ENCODE measurements at regions not wholly inside any gene's neighbourhood (a gene's known extent, or its start where the extent isn't known, plus 50 kb on each side); places are given as distances from the start of the nearest gene placed in this dataset.

GRCh38 chr16:65515193-65515592 is 393.3 kb upstream of the CDH11 start:
- H3K36me3 Mint-ChIP-seq = no peaks in the 10 kb centered on the region
- no peaks in the 10 kb centered on the region for H3K4me1 Mint-ChIP-seq
- peaks cover 5% of the 10 kb centered on the region for H3K9me3 Mint-ChIP-seq
- no peak overlapping the region for H3K27ac Mint-ChIP-seq
- no peak overlapping the region for H3K4me3 Mint-ChIP-seq
- H3K27me3 Mint-ChIP-seq = no peaks in the 10 kb centered on the region
- POLR2A ChIA-PET = no interaction called here
- ATAC-seq (ENCODE audit: low read depth) (no peak), DNase-seq (no peak)

- Mint-ChIP-seq H3K27me3 (no peaks in the 10 kb centered on the region), H3K27ac (no peak overlapping the region), H3K4me1 (no peaks in the 10 kb centered on the region), H3K9me3 (peaks cover 10% of the 10 kb centered on the region), H3K4me3 (no peak overlapping the region), H3K36me3 (no peaks in the 10 kb centered on the region)
- ATAC-seq (ENCODE audit: low read depth) = no peak
- POLR2A ChIA-PET = no interaction called here
- no peak for DNase-seq
Measured at GRCh38 chr16:65510850-65511249, 389.0 kb upstream of the CDH11 start.

GRCh38 chr16:65510241-65510640 is 388.4 kb upstream of the CDH11 start:
- ATAC-seq (ENCODE audit: low read depth) = no peak
- H3K9me3 Mint-ChIP-seq = peaks cover 10% of the 10 kb centered on the region
- H3K4me3 Mint-ChIP-seq = no peak overlapping the region
- no peak for DNase-seq
- no peaks in the 10 kb centered on the region for H3K4me1 Mint-ChIP-seq
- POLR2A ChIA-PET = no interaction called here
- no peak overlapping the region for H3K27ac Mint-ChIP-seq
- H3K27me3 Mint-ChIP-seq = no peaks in the 10 kb centered on the region
- H3K36me3 Mint-ChIP-seq = no peaks in the 10 kb centered on the region

- DNase-seq = no peak
- no peak for ATAC-seq (ENCODE audit: low read depth)
- H3K36me3 Mint-ChIP-seq = no peaks in the 10 kb centered on the region
- POLR2A ChIA-PET = no interaction called here
- no peak overlapping the region for H3K4me3 Mint-ChIP-seq
- H3K27ac Mint-ChIP-seq = no peak overlapping the region
- H3K27me3 Mint-ChIP-seq = no peaks in the 10 kb centered on the region
- peaks cover 6% of the 10 kb centered on the region for H3K9me3 Mint-ChIP-seq
- H3K4me1 Mint-ChIP-seq = no peaks in the 10 kb centered on the region
Measured at GRCh38 chr16:65509172-65509571, 387.3 kb upstream of the CDH11 start.

GRCh38 chr16:65500919-65501318 is 379.1 kb upstream of the CDH11 start:
- Mint-ChIP-seq H3K27ac (no peak overlapping the region), H3K36me3 (no peaks in the 10 kb centered on the region), H3K27me3 (no peaks in the 10 kb centered on the region), H3K4me1 (no peaks in the 10 kb centered on the region), H3K9me3 (peaks cover 2% of the 10 kb centered on the region), H3K4me3 (no peak overlapping the region)
- ATAC-seq (ENCODE audit: low read depth) (no peak), DNase-seq (no peak)
- POLR2A ChIA-PET = no interaction called here

GRCh38 chr16:65500007-65500406 is 378.1 kb upstream of the CDH11 start:
- no peak overlapping the region for H3K4me3 Mint-ChIP-seq
- POLR2A ChIA-PET = no interaction called here

GRCh38 chr16:65499566-65499965 is 377.7 kb upstream of the CDH11 start:
- no peak for DNase-seq
- no peak overlapping the region for H3K4me3 Mint-ChIP-seq
- no peak overlapping the region for H3K27ac Mint-ChIP-seq
- no peaks in the 10 kb centered on the region for H3K27me3 Mint-ChIP-seq
- POLR2A ChIA-PET = no interaction called here
- H3K9me3 Mint-ChIP-seq = peaks cover 2% of the 10 kb centered on the region
- H3K4me1 Mint-ChIP-seq = no peaks in the 10 kb centered on the region
- no peaks in the 10 kb centered on the region for H3K36me3 Mint-ChIP-seq
- no peak for ATAC-seq (ENCODE audit: low read depth)

More at GRCh38 chr16:65500007-65500406, 378.1 kb upstream of the CDH11 start:
- Mint-ChIP-seq H3K4me1 (no peaks in the 10 kb centered on the region), H3K9me3 (peaks cover 2% of the 10 kb centered on the region), H3K27ac (no peak overlapping the region), H3K36me3 (no peaks in the 10 kb centered on the region), H3K27me3 (no peaks in the 10 kb centered on the region)
- DNase-seq (no peak), ATAC-seq (ENCODE audit: low read depth) (no peak)

GRCh38 chr16:65497571-65497970 is 375.7 kb upstream of the CDH11 start:
- H3K9me3 Mint-ChIP-seq = peaks cover under 1% of the 10 kb centered on the region
- ATAC-seq (ENCODE audit: low read depth) (no peak), DNase-seq (no peak)
- H3K27ac Mint-ChIP-seq = no peak overlapping the region
- no peak overlapping the region for H3K4me3 Mint-ChIP-seq
- POLR2A ChIA-PET = no interaction called here
- H3K27me3 Mint-ChIP-seq = no peaks in the 10 kb centered on the region
- no peaks in the 10 kb centered on the region for H3K36me3 Mint-ChIP-seq
- H3K4me1 Mint-ChIP-seq = no peaks in the 10 kb centered on the region

- H3K9me3 Mint-ChIP-seq = peaks cover 1% of the 10 kb centered on the region
- POLR2A ChIA-PET = no interaction called here
- no peaks in the 10 kb centered on the region for H3K4me1 Mint-ChIP-seq
- DNase-seq (no peak), ATAC-seq (ENCODE audit: low read depth) (no peak)
- H3K36me3 Mint-ChIP-seq = no peaks in the 10 kb centered on the region
- no peak overlapping the region for H3K27ac Mint-ChIP-seq
- no peak overlapping the region for H3K4me3 Mint-ChIP-seq
- H3K27me3 Mint-ChIP-seq = no peaks in the 10 kb centered on the region
Measured at GRCh38 chr16:65495106-65495505, 373.2 kb upstream of the CDH11 start.

- H3K4me3 Mint-ChIP-seq = no peak overlapping the region
- DNase-seq = no peak
- no peak overlapping the region for H3K27ac Mint-ChIP-seq
- ATAC-seq (ENCODE audit: low read depth) = no peak
- H3K9me3 Mint-ChIP-seq = peaks cover 1% of the 10 kb centered on the region
- no peaks in the 10 kb centered on the region for H3K27me3 Mint-ChIP-seq
- POLR2A ChIA-PET = no interaction called here
- H3K4me1 Mint-ChIP-seq = no peaks in the 10 kb centered on the region
- H3K36me3 Mint-ChIP-seq = no peaks in the 10 kb centered on the region
Measured at GRCh38 chr16:65494609-65495008, 372.7 kb upstream of the CDH11 start.

GRCh38 chr16:65494080-65494479 is 372.2 kb upstream of the CDH11 start:
- no peaks in the 10 kb centered on the region for H3K4me1 Mint-ChIP-seq
- H3K27me3 Mint-ChIP-seq = no peaks in the 10 kb centered on the region
- POLR2A ChIA-PET = no interaction called here

GRCh38 chr16:65490286-65490685 is 368.4 kb upstream of the CDH11 start:
- ATAC-seq (ENCODE audit: low read depth) = no peak
- H3K4me3 Mint-ChIP-seq = no peak overlapping the region
- H3K36me3 Mint-ChIP-seq = no peaks in the 10 kb centered on the region
- no peaks in the 10 kb centered on the region for H3K27me3 Mint-ChIP-seq
- DNase-seq = no peak
- no peak overlapping the region for H3K27ac Mint-ChIP-seq
- H3K4me1 Mint-ChIP-seq = no peaks in the 10 kb centered on the region
- H3K9me3 Mint-ChIP-seq = peaks cover 4% of the 10 kb centered on the region
- POLR2A ChIA-PET = no interaction called here

More at GRCh38 chr16:65494080-65494479, 372.2 kb upstream of the CDH11 start:
- DNase-seq (no peak), ATAC-seq (ENCODE audit: low read depth) (no peak)
- H3K36me3 Mint-ChIP-seq = no peaks in the 10 kb centered on the region
- H3K4me3 Mint-ChIP-seq = no peak overlapping the region
- no peak overlapping the region for H3K27ac Mint-ChIP-seq
- peaks cover 1% of the 10 kb centered on the region for H3K9me3 Mint-ChIP-seq

GRCh38 chr16:65489531-65490023 is 367.7 kb upstream of the CDH11 start:
- POLR2A ChIA-PET = no interaction called here
- H3K27me3 Mint-ChIP-seq = no peaks in the 10 kb centered on the region
- ATAC-seq (ENCODE audit: low read depth) (no peak), DNase-seq (no peak)
- H3K4me3 Mint-ChIP-seq = no peak overlapping the region
- no peaks in the 10 kb centered on the region for H3K4me1 Mint-ChIP-seq
- no peaks in the 10 kb centered on the region for H3K36me3 Mint-ChIP-seq
- H3K27ac Mint-ChIP-seq = no peak overlapping the region
- peaks cover 4% of the 10 kb centered on the region for H3K9me3 Mint-ChIP-seq

GRCh38 chr16:65487231-65487630 is 365.4 kb upstream of the CDH11 start:
- H3K9me3 Mint-ChIP-seq = peaks cover 4% of the 10 kb centered on the region
- H3K4me1 Mint-ChIP-seq = no peaks in the 10 kb centered on the region
- POLR2A ChIA-PET = no interaction called here
- H3K27me3 Mint-ChIP-seq = no peaks in the 10 kb centered on the region
- ATAC-seq (ENCODE audit: low read depth) (no peak), DNase-seq (no peak)
- H3K36me3 Mint-ChIP-seq = no peaks in the 10 kb centered on the region
- no peak overlapping the region for H3K4me3 Mint-ChIP-seq
- no peak overlapping the region for H3K27ac Mint-ChIP-seq

- DNase-seq (no peak), ATAC-seq (ENCODE audit: low read depth) (no peak)
- Mint-ChIP-seq H3K36me3 (no peaks in the 10 kb centered on the region), H3K9me3 (no peaks in the 10 kb centered on the region), H3K27ac (no peak overlapping the region), H3K27me3 (no peaks in the 10 kb centered on the region), H3K4me1 (no peaks in the 10 kb centered on the region), H3K4me3 (no peak overlapping the region)
- POLR2A ChIA-PET = no interaction called here
Measured at GRCh38 chr16:65481956-65482355, 360.1 kb upstream of the CDH11 start.

Data from activated naive CD8-positive, alpha-beta T cell treated with anti-CD3 and anti-CD28 coated beads, Interleukin-2, amount 10 ng/mL, durations not matched to agents 7 days and 5 days (primary cell).